Osteocyte (in vitro differentiated cells): ENCODE measurements at regions not wholly inside any gene's neighbourhood (a gene's known extent, or its start where the extent isn't known, plus 50 kb on each side); places are given as distances from the start of the nearest gene placed in this dataset.

Experiments used
- DNase-seq: peaks from one replicate; pipeline ENCODE4 v3.0.0; 2021; ENCODE audit warnings: mixed read lengths; ENCODE audit not compliant: unreplicated experiment; ENCODE audit errors: extremely low spot score
- H3K27ac Mint-ChIP-seq: one replicate; pipeline ENCODE4 v1.8.0; 2021; ENCODE audit warnings: mild to moderate bottlenecking, mixed read lengths; ENCODE audit not compliant: unreplicated experiment
- H3K27me3 Mint-ChIP-seq: one replicate; pipeline ENCODE4 v1.8.0; 2021; ENCODE audit warnings: mixed read lengths; ENCODE audit not compliant: unreplicated experiment
- H3K36me3 Mint-ChIP-seq: one replicate; pipeline ENCODE4 v1.8.0; 2021; ENCODE audit warnings: mixed read lengths; ENCODE audit not compliant: unreplicated experiment
- H3K4me1 Mint-ChIP-seq: one replicate; pipeline ENCODE4 v1.8.0; 2021; ENCODE audit warnings: mixed read lengths; ENCODE audit not compliant: unreplicated experiment
- H3K4me3 Mint-ChIP-seq: one replicate; pipeline ENCODE4 v1.8.0; 2021; ENCODE audit warnings: mild to moderate bottlenecking, moderate library complexity, mixed read lengths; ENCODE audit not compliant: unreplicated experiment
- H3K9me3 Mint-ChIP-seq: one replicate; pipeline ENCODE4 v1.8.0; 2021; ENCODE audit warnings: mixed read lengths; ENCODE audit not compliant: unreplicated experiment
- TF ChIP-seq, protein P1 (sequence below): fragments of 200-600 bp; sonication (generic); IDR thresholded peaks from 2 replicates; pipeline ENCODE4 v1.5.0; 2021; ENCODE audit warnings: antibody characterized with exemption, mild to moderate bottlenecking, moderate library complexity

DNA sequence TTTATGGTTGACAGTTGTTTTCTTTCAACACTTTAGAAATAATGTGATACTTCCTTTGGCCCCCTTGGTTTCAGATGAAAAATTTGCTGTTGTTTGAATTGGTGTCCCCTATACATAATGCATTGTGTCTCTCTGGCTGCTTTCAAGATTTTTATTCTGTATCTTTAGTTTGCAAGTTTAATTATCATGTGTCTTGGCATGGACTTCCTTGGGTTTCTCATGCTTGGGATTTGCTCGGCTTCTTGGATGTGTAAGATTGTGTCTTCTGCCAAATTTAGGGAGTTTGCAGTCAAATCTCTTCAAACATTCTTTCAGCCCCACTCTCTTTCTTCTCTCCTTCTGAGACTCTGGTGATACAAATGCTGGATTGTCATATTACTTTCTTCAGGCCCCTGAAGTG is 53.4 kb upstream of the PTPRG start:
- no peak for DNase-seq
- TF ChIP-seq, protein P1, sequence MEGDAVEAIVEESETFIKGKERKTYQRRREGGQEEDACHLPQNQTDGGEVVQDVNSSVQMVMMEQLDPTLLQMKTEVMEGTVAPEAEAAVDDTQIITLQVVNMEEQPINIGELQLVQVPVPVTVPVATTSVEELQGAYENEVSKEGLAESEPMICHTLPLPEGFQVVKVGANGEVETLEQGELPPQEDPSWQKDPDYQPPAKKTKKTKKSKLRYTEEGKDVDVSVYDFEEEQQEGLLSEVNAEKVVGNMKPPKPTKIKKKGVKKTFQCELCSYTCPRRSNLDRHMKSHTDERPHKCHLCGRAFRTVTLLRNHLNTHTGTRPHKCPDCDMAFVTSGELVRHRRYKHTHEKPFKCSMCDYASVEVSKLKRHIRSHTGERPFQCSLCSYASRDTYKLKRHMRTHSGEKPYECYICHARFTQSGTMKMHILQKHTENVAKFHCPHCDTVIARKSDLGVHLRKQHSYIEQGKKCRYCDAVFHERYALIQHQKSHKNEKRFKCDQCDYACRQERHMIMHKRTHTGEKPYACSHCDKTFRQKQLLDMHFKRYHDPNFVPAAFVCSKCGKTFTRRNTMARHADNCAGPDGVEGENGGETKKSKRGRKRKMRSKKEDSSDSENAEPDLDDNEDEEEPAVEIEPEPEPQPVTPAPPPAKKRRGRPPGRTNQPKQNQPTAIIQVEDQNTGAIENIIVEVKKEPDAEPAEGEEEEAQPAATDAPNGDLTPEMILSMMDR: no peak
- H3K9me3 Mint-ChIP-seq: no peaks in the 10 kb centered on the region
- no peaks in the 10 kb centered on the region for H3K36me3 Mint-ChIP-seq
- H3K4me3 Mint-ChIP-seq: no peak overlapping the region
- peaks cover 7% of the 10 kb centered on the region for H3K27me3 Mint-ChIP-seq
- H3K27ac Mint-ChIP-seq: no peak overlapping the region
- no peaks in the 10 kb centered on the region for H3K4me1 Mint-ChIP-seq
